H9 (cell line): ENCODE measurements at regions not wholly inside any gene's neighbourhood (a gene's known extent, or its start where the extent isn't known, plus 50 kb on each side); places are given as distances from the start of the nearest gene placed in this dataset.

ENCODE experiments used
- DNase-seq: peaks from one replicate; pipeline ENCODE4 v3.0.0-alpha.2; 2017
- H2AFZ ChIP-seq: one replicate; pipeline ENCODE4 v1.6.1; 2013; ENCODE audit warnings: mild to moderate bottlenecking, low read length, control low read depth, moderate library complexity
- H2AK5ac ChIP-seq: 2 replicates; pipeline ENCODE4 v1.6.1; 2013; ENCODE audit warnings: low read length, control low read depth, mixed read lengths; ENCODE audit not compliant: insufficient read length
- H2BK120ac ChIP-seq: one replicate; pipeline ENCODE4 v1.6.1; 2013; ENCODE audit warnings: low read depth, mild to moderate bottlenecking, low read length, control low read depth, inconsistent platforms; ENCODE audit not compliant: poor library complexity, severe bottlenecking
- H2BK12ac ChIP-seq: 2 replicates; pipeline ENCODE4 v1.6.1; 2013; ENCODE audit warnings: low read length, control low read depth, mixed read lengths, low read depth; ENCODE audit not compliant: insufficient read length
- H2BK15ac ChIP-seq: 2 replicates; pipeline ENCODE4 v1.6.1; 2013; ENCODE audit warnings: low read depth, low read length, control low read depth
- H2BK20ac ChIP-seq: one replicate; pipeline ENCODE4 v1.6.1; 2013; ENCODE audit warnings: low read depth, mild to moderate bottlenecking, low read length, control low read depth, inconsistent platforms; ENCODE audit not compliant: poor library complexity, severe bottlenecking
- H2BK5ac ChIP-seq: 2 replicates; pipeline ENCODE4 v1.6.1; 2013; ENCODE audit warnings: low read length, control low read depth, mixed read lengths; ENCODE audit not compliant: insufficient read length
- H3K14ac ChIP-seq: 2 replicates; pipeline ENCODE4 v1.6.1; 2013; ENCODE audit warnings: low read length, control low read depth; ENCODE audit not compliant: insufficient read depth
- H3K18ac ChIP-seq: 2 replicates; pipeline ENCODE4 v1.6.1; 2013; ENCODE audit warnings: low read depth, mild to moderate bottlenecking, mixed read lengths, low read length, control low read depth; ENCODE audit not compliant: insufficient read length
- H3K23ac ChIP-seq: 2 replicates; pipeline ENCODE4 v1.6.1; 2013; ENCODE audit warnings: low read length, control low read depth, mixed read lengths, low read depth; ENCODE audit not compliant: insufficient read length
- H3K23me2 ChIP-seq: 2 replicates; pipeline ENCODE4 v1.6.1; 2013; ENCODE audit warnings: low read depth, mild to moderate bottlenecking, mixed read lengths, low read length, control low read depth; ENCODE audit not compliant: insufficient read length, poor library complexity, severe bottlenecking
- H3K27ac ChIP-seq: 2 replicates; pipeline ENCODE4 v1.5.1; 2013; ENCODE audit warnings: low read length, control low read depth, mixed read lengths, low read depth; ENCODE audit not compliant: insufficient read length
- H3K27me3 ChIP-seq: 2 replicates; pipeline ENCODE4 v1.6.1; 2013; ENCODE audit warnings: low read length, control low read depth, inconsistent platforms; ENCODE audit not compliant: insufficient read depth
- H3K4ac ChIP-seq: 2 replicates; pipeline ENCODE4 v1.6.1; 2013; ENCODE audit warnings: low read depth, mild to moderate bottlenecking, control low read depth, inconsistent platforms, low read length, moderate library complexity
- H3K4me1 ChIP-seq: 2 replicates; pipeline ENCODE4 v1.6.1; 2013; ENCODE audit warnings: low read length, control low read depth, inconsistent platforms; ENCODE audit not compliant: insufficient read depth
- H3K4me2 ChIP-seq: 2 replicates; pipeline ENCODE4 v1.6.1; 2013; ENCODE audit warnings: low read length, control low read depth, mixed read lengths; ENCODE audit not compliant: insufficient read length, insufficient read depth
- H3K56ac ChIP-seq: 2 replicates; pipeline ENCODE4 v1.6.1; 2013; ENCODE audit warnings: low read depth, mild to moderate bottlenecking, mixed read lengths, low read length, control low read depth; ENCODE audit not compliant: insufficient read length
- H3K79me1 ChIP-seq: 2 replicates; pipeline ENCODE4 v1.6.1; 2013; ENCODE audit warnings: low read depth, mild to moderate bottlenecking, moderate library complexity, low read length, control low read depth, inconsistent platforms; ENCODE audit not compliant: insufficient read depth, poor library complexity, severe bottlenecking
- H3K79me2 ChIP-seq: 2 replicates; pipeline ENCODE4 v1.6.1; 2013; ENCODE audit warnings: low read length, control low read depth, inconsistent platforms; ENCODE audit not compliant: insufficient read depth
- H3K9ac ChIP-seq: 2 replicates; pipeline ENCODE4 v1.6.1; 2013; ENCODE audit warnings: low read length, control low read depth, mixed read lengths; ENCODE audit not compliant: insufficient read length; ENCODE audit errors: extremely low read depth
- H3K9me3 ChIP-seq: one replicate; pipeline ENCODE4 v1.6.1; 2013; ENCODE audit warnings: low read depth, low read length, inconsistent platforms; ENCODE audit not compliant: control insufficient read depth
- H3T11ph ChIP-seq: one replicate; pipeline ENCODE4 v1.6.1; 2013; ENCODE audit warnings: mild to moderate bottlenecking, low read length, control low read depth, inconsistent platforms
- H4K20me1 ChIP-seq: one replicate; pipeline ENCODE4 v1.6.1; 2013; ENCODE audit not compliant: control insufficient read depth, insufficient read length, insufficient read depth
- H4K5ac ChIP-seq: 2 replicates; pipeline ENCODE4 v1.6.1; 2013; ENCODE audit warnings: low read depth, mild to moderate bottlenecking, mixed read lengths, low read length, control low read depth; ENCODE audit not compliant: insufficient read length
- H4K8ac ChIP-seq: replicated peaks from 2 replicates; pipeline ENCODE4 v1.6.1; 2013; ENCODE audit warnings: low read length, control low read depth, mixed read lengths, low read depth; ENCODE audit not compliant: insufficient read length
- H4K91ac ChIP-seq: 2 replicates; pipeline ENCODE4 v1.6.1; 2013; ENCODE audit warnings: low read depth, mild to moderate bottlenecking, moderate library complexity, mixed read lengths, low read length, control low read depth; ENCODE audit not compliant: insufficient read length
- H3K27ac Mint-ChIP-seq, 3 experiments: 2 replicates in 2 of 3; 3 replicates in 1 of 3; pipeline ENCODE4 v1.8.0; 2020 to 2021; ENCODE audit warnings: mixed read lengths in 3 of 3, mild to moderate bottlenecking in 1 of 3, moderate library complexity in 1 of 3
- H3K27me3 Mint-ChIP-seq: 2 replicates; pipeline ENCODE4 v1.8.0; 2021; ENCODE audit warnings: low read depth, mild to moderate bottlenecking, moderate library complexity, mixed read lengths
- H3K36me3 Mint-ChIP-seq, 3 experiments: 2 replicates in 2 of 3; 3 replicates in 1 of 3; pipeline ENCODE4 v1.8.0; 2020 to 2021; ENCODE audit warnings: low read depth in 3 of 3, mixed read lengths in 3 of 3; ENCODE audit not compliant: insufficient read depth in 1 of 3
- H3K4me1 Mint-ChIP-seq, 2 experiments: 2 replicates each; pipeline ENCODE4 v1.8.0; 2020; ENCODE audit warnings: mixed read lengths in 2 of 2
- H3K4me3 Mint-ChIP-seq, 2 experiments: 2 replicates in 1 of 2; 3 replicates in 1 of 2; pipeline ENCODE4 v1.8.0; 2020 to 2021; ENCODE audit warnings: mild to moderate bottlenecking in 2 of 2, mixed read lengths in 2 of 2, moderate library complexity in 1 of 2
- H3K9me3 Mint-ChIP-seq, 2 experiments: 2 replicates in 1 of 2; 3 replicates in 1 of 2; pipeline ENCODE4 v1.8.0; 2020; ENCODE audit warnings: mild to moderate bottlenecking in 2 of 2, mixed read lengths in 2 of 2, moderate library complexity in 1 of 2
- CTCF ChIP-seq: fragments of 200-600 bp; sonication (generic); conservative IDR thresholded peaks from 3 replicates; pipeline ENCODE4 v1.8.0; 2021; ENCODE audit warnings: antibody characterized with exemption, mild to moderate bottlenecking
- WGBS: extraction: QIAGEN DNeasy Blood & Tissue Kit; methylation state at CpG from one replicate; pipeline ENCODE4 v1.1.7; 2013; ENCODE audit warnings: missing lambda C conversion rate, low lambda C conversion rate, mixed read lengths; ENCODE audit not compliant: insufficient read length; ENCODE audit errors: extremely low coverage; 5-methylcytosine and 5-hydroxymethylcytosine counted together

- H3K27ac Mint-ChIP-seq = no peak overlapping the region
- H3K9me3 ChIP-seq = no peaks in the 10 kb centered on the region
- H3K4me3 Mint-ChIP-seq = no peak overlapping the region
- no peak overlapping the region for H2BK5ac ChIP-seq
- no CpG with 5 or more reads among the region's 3 CpGs for WGBS
- no peak overlapping the region for H3K14ac ChIP-seq
- H3K9me3 Mint-ChIP-seq = no peaks in the 10 kb centered on the region; a peak in 2 of 5 replicates
- no peak for DNase-seq
- no peak overlapping the region for H4K91ac ChIP-seq
- no peak overlapping the region for H3K4me2 ChIP-seq
- H2BK12ac ChIP-seq = no peak overlapping the region
- no peaks in the 10 kb centered on the region for H3K36me3 Mint-ChIP-seq
- no peak overlapping the region for H2BK20ac ChIP-seq
- H3K27me3 Mint-ChIP-seq = no peaks in the 10 kb centered on the region
- no peak overlapping the region for H3K23ac ChIP-seq
- H4K20me1 ChIP-seq = no peaks in the 10 kb centered on the region
- no peak overlapping the region for H2AK5ac ChIP-seq
- H3T11ph ChIP-seq = no peak overlapping the region
- H3K9ac ChIP-seq = no peak overlapping the region
- H3K18ac ChIP-seq = no peak overlapping the region
- H3K23me2 ChIP-seq = no peaks in the 10 kb centered on the region
- no peak overlapping the region for H3K4ac ChIP-seq
- H3K4me1 ChIP-seq = no peaks in the 10 kb centered on the region
- H2BK120ac ChIP-seq = no peak overlapping the region
- H3K4me1 Mint-ChIP-seq = no peaks in the 10 kb centered on the region
- no peak overlapping the region for H2BK15ac ChIP-seq
- H3K56ac ChIP-seq = no peak overlapping the region
- no peak overlapping the region for H4K8ac ChIP-seq
- no peaks in the 10 kb centered on the region for H3K27me3 ChIP-seq
- no peak for TF ChIP-seq CTCF
- no peak overlapping the region for H3K27ac ChIP-seq
- no peak overlapping the region for H2AFZ ChIP-seq
- H4K5ac ChIP-seq = no peak overlapping the region
- no peaks in the 10 kb centered on the region for H3K79me2 ChIP-seq
- no peaks in the 10 kb centered on the region for H3K79me1 ChIP-seq
Measured at GRCh38 chr4:52259978-52260377, 208.9 kb downstream of the SPATA18 start.
